Tibial artery (tissue), 4 donors: ENCODE measurements at regions not wholly inside any gene's neighbourhood (a gene's known extent, or its start where the extent isn't known, plus 50 kb on each side); places are given as distances from the start of the nearest gene placed in this dataset.

ENCODE experiments used
- DNase-seq, 2 donors: peaks; one replicate each; pipeline ENCODE4 v3.0.0-alpha.2; 2019
- H3K27ac ChIP-seq, 2 donors: fragments of 200-600 bp; sonication (generic) in 1 of 2; 1 replicate in 1 of 2; 2 replicates in 1 of 2; pipeline ENCODE4 v1.5.1; 2018 to 2019; ENCODE audit warnings: mild to moderate bottlenecking in 1 of 2
- H3K27me3 ChIP-seq, 2 donors: fragments of 200-600 bp; sonication (generic) in 1 of 2; one replicate each; pipeline versions ENCODE4 v1.5.1 to v1.6.0; 2016 to 2019
- H3K36me3 ChIP-seq, 3 donors: fragments of 200-600 bp; sonication (generic) in 2 of 3; one replicate each; pipeline ENCODE4 v1.5.1; 2016 to 2019; ENCODE audit warnings: mild to moderate bottlenecking in 2 of 3
- H3K4me1 ChIP-seq, 4 donors: fragments of 200-600 bp; sonication (generic) in 2 of 4; 1 replicate in 3 of 4; 2 replicates in 1 of 4; pipeline ENCODE4 v1.5.1; 2016 to 2019
- H3K4me3 ChIP-seq, 2 donors: fragments of 200-600 bp; sonication (generic) in 1 of 2; 1 replicate in 1 of 2; 2 replicates in 1 of 2; pipeline ENCODE4 v1.5.1; 2018 to 2019; ENCODE audit warnings: mild to moderate bottlenecking in 2 of 2
- H3K9me3 ChIP-seq, 3 donors: fragments of 200-600 bp; sonication (generic) in 1 of 3; one replicate each; pipeline ENCODE4 v1.5.1; 2016 to 2019
- CTCF ChIP-seq, 2 experiments: fragments of 200-600 bp in 1 of 2; fragments of 450-650 bp in 1 of 2; IDR thresholded peaks; one replicate each; pipeline ENCODE4 v1.5.1; 2017 to 2019; ENCODE audit warnings: antibody characterized with exemption in 2 of 2, mild to moderate bottlenecking in 1 of 2, moderate library complexity in 1 of 2
- intact Hi-C: fragments of 100-400 bp; cut with DNase I; formaldehyde crosslinking; loops from one replicate; pipeline ENCODE4 v1.15.0; 2023; ENCODE audit warnings: low total_unique reads

- H3K4me3 ChIP-seq = no peak overlapping the region
- no peaks in the 10 kb centered on the region for H3K27me3 ChIP-seq
- intact Hi-C loops = no loop called here
- TF ChIP-seq CTCF (IDR thresholded peaks at IDR 0.05) = no peak
- H3K27ac ChIP-seq = no peak overlapping the region
- no peaks in the 10 kb centered on the region for H3K4me1 ChIP-seq
- no peak for DNase-seq
- H3K36me3 ChIP-seq = no peaks in the 10 kb centered on the region
- H3K9me3 ChIP-seq = no peaks in the 10 kb centered on the region
Observed at GRCh38 chr2:107437807-107438206, 388.9 kb upstream of the RGPD4 start.

GRCh38 chr2:107448160-107448559 is 378.5 kb upstream of the RGPD4 start:
- H3K4me3 ChIP-seq = no peak overlapping the region
- no peaks in the 10 kb centered on the region for H3K4me1 ChIP-seq
- no peaks in the 10 kb centered on the region for H3K9me3 ChIP-seq
- DNase-seq = no peak
- H3K36me3 ChIP-seq = no peaks in the 10 kb centered on the region
- intact Hi-C loops = no loop called here
- no peaks in the 10 kb centered on the region for H3K27me3 ChIP-seq
- H3K27ac ChIP-seq = no peak overlapping the region
- TF ChIP-seq CTCF (IDR thresholded peaks at IDR 0.05) = no peak

- intact Hi-C loops = no loop called here
- no peak for TF ChIP-seq CTCF (IDR thresholded peaks at IDR 0.05)
Observed at GRCh38 chr2:107461301-107461700, 365.4 kb upstream of the RGPD4 start.

GRCh38 chr2:107462181-107462580 is 364.5 kb upstream of the RGPD4 start:
- Histone ChIP-seq H3K36me3 (no peaks in the 10 kb centered on the region), H3K9me3 (no peaks in the 10 kb centered on the region), H3K4me3 (no peak overlapping the region), H3K4me1 (peaks cover 0 to 4% (median 0%) of the 10 kb centered on the region in 4 donors), H3K27ac (no peak overlapping the region), H3K27me3 (no peaks in the 10 kb centered on the region)
- TF ChIP-seq CTCF (IDR thresholded peaks at IDR 0.05) = no peak
- DNase-seq = no peak
- intact Hi-C loops = no loop called here

More at GRCh38 chr2:107461301-107461700, 365.4 kb upstream of the RGPD4 start:
- no peaks in the 10 kb centered on the region for H3K27me3 ChIP-seq
- no peak overlapping the region for H3K27ac ChIP-seq
- no peak for DNase-seq
- no peak overlapping the region for H3K4me3 ChIP-seq
- no peaks in the 10 kb centered on the region for H3K4me1 ChIP-seq
- no peaks in the 10 kb centered on the region for H3K36me3 ChIP-seq
- H3K9me3 ChIP-seq = peaks cover 0 to 1% (median 0%) of the 10 kb centered on the region in 3 donors

- no peaks in the 10 kb centered on the region for H3K36me3 ChIP-seq
- no peak overlapping the region for H3K27ac ChIP-seq
- H3K27me3 ChIP-seq = no peaks in the 10 kb centered on the region
- intact Hi-C loops = no loop called here
- H3K4me1 ChIP-seq = peaks cover 0 to 5% (median 0%) of the 10 kb centered on the region in 4 donors
- no peak for TF ChIP-seq CTCF (IDR thresholded peaks at IDR 0.05)
- no peak for DNase-seq
- H3K4me3 ChIP-seq = no peak overlapping the region
- H3K9me3 ChIP-seq = no peaks in the 10 kb centered on the region
Observed at GRCh38 chr2:107466241-107466640, 360.5 kb upstream of the RGPD4 start.
